ENCODE measurements at regions not wholly inside any gene's neighbourhood (a gene's known extent, or its start where the extent isn't known, plus 50 kb on each side); places are given as distances from the start of the nearest gene placed in this dataset.
"Not testable (repeated sequence)": the region's sequence is repeated elsewhere in the genome, so short reads cannot be mapped to it uniquely, and the experiment has no call there.

DNA sequence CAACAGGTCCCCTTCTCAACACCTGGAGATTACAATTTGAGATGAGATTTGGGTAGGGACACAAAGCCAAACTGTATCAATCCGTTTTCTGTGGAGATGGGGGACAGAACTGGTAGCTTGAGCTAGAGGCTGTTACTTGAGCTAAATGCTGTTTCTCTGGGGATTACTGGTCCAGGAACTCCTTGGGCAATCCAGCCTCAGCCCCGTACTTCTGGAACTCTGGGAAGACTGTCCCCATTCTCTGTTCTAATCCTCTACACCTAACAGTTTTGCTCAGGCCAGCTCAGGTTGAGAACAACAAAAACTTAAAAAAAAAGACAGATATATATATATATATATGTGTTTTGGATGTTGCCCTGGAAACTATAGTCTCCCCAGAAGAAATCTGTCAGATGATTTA, 255.0 kb downstream of the GOLGA6L6 start:
- not testable (repeated sequence) for FAIRE-seq

DNA sequence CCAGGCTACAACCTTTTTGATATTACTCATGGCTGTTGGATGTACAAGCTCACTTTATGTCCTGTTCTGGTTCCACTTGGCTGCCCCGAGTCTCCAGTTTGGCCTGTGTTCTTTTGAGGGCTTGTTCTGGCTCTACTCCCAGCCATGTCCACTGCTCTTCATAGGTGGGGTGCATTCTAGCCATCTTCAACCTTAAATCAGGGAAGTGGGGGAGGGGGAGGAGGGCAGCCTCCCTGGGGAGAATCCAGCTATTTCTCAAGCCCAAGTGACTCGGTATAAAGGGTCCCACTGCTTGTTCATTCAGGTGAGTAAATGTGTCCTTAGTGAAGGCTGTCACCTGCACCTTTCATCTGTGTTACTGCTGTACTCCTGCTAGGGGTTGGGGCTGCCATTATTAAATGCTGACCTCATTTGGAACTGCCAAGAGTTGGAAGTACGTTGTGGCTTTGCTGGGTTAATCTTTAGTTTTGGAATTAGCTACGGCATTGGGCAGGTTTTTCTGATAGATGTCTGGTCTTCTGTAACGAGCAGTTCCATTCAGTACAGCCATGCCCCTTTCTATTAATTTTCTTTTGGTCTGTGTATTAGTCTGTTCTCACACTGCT, 255.8 kb downstream of the GOLGA6L6 start:
- FAIRE-seq = not testable (repeated sequence)

DNA sequence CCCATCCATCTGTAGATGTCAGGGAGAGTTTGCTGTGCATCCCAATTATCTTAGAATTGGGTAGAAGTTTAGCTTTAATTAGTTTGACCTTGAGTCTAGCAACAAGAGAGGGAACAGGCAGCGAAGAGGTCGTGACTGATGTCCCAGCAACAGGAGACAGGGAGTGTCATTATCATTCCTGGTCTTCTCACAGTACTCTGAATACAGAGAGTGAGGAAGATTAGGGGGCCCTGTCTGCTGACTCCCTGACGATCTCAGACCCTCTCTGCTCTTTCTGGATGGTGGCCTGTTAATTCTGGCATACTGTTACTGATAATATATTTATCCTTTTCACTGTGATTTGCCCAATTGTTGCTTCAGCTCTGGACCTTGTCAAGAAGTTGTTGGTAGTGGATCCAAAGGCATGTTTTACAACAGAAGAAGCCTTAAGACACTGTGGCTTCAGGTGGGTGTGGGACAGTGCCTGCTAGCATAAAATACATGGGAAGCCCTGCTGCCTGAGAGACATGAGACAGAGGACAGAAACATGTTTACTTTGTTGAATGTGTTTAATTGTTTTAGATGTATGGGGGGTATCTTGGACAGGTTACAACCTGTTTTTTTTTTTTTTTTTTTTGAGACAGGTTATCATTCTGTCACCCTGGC, 256.6 kb downstream of the GOLGA6L6 start:
- FAIRE-seq = not testable (repeated sequence)

DNA sequence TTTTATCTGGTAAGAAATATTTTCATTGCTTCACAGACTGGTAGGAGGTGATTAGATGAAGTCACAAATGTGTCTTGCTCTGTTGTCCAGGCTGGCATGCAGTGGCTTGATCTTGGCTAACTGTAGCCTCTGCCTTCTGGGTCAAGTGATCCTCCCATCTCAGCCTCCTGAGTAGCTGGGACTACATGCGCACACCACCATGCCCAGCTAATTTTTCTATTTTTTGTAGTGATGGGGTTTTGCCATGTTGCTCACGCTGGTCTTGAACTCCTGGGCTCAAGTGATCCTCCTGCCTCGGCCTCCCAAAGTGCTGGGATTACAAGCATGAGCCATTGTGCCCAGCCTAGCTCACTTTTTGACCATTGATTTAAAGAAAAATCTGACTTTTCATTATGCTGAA, 257.9 kb downstream of the GOLGA6L6 start:
- not testable (repeated sequence) for FAIRE-seq

DNA sequence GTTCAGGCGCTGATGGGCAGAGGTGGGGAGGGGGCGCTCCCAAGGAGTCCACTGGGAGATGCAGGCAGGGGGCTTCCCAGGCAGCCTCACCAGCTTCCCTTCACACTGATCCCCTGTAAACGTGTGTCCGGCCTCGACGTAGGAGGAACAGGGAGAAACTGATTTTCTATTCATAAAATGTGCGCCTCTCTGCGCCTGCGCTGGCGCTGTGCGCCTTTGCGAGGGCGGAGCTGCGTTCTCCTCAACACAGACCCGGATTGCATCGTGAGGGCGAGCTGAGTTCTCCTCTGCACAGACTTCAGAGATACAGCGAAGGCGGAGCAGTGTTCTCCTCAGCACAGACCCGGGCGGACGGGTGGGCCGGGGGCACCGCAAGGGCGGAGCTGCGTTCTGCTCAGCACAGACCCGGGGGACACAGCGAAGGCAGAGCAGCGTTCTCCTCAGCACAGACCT, 259.1 kb downstream of the GOLGA6L6 start:
- FAIRE-seq = not testable (repeated sequence)

DNA sequence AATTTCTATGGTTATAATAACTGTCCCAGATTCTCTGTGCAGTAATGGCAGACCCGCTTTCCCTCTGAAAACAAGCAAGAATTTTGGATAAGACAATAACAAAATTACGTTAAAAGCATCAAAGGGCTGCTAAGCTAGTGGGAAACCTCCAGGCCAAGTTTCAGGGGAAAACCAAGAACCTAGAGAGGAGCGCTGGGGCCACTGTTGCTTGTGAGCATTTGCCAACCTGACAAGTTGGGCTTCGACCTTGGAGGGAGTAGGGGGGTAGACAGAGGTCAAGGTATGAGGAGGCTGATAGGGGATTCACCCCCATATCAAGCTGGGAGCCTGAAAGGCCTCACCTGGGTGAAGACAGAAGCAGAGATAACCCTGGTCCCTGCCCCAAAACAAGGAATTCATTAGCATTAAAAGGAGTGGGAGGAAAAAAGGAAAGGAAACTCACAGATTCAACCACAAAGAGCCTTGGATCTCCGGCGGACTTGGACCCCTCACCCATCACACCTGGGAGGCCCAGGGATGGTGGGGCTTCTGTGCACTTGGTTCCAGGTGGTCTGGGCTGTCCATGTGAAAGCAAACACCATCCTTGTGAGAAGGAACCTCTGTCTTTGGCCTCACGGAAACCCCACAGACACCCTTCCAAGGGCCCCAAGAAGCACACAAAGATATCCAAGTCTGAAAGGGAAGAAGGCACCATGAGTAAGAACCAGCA, 259.9 kb downstream of the GOLGA6L6 start:
- not testable (repeated sequence) for FAIRE-seq

DNA sequence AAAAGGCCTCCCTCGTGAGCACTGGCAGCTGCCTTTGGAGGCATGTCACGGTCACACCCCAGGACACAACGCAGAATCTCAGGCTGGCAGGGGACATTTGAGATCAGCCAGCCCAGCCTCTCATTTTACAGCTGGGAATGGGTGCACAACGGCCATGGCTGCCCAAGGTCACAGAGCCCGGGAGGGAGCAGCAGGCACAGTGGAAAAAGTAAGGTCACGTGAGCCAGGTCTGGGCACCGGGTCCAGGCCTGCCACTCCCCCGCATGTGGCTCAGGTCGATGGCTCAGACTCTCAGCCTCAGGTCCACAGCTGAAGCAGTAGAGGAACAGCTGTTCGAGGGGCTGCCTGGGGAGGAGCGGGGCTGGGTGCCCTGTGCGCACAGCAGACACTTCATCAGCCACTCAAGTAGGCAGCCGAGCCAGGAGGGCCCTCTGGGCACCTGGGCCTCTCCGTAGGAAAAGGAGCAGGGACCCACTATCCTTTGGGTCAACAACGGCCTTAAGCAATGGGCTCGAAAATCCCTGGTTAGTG, 260.6 kb downstream of the GOLGA6L6 start:
- FAIRE-seq = no peak

DNA sequence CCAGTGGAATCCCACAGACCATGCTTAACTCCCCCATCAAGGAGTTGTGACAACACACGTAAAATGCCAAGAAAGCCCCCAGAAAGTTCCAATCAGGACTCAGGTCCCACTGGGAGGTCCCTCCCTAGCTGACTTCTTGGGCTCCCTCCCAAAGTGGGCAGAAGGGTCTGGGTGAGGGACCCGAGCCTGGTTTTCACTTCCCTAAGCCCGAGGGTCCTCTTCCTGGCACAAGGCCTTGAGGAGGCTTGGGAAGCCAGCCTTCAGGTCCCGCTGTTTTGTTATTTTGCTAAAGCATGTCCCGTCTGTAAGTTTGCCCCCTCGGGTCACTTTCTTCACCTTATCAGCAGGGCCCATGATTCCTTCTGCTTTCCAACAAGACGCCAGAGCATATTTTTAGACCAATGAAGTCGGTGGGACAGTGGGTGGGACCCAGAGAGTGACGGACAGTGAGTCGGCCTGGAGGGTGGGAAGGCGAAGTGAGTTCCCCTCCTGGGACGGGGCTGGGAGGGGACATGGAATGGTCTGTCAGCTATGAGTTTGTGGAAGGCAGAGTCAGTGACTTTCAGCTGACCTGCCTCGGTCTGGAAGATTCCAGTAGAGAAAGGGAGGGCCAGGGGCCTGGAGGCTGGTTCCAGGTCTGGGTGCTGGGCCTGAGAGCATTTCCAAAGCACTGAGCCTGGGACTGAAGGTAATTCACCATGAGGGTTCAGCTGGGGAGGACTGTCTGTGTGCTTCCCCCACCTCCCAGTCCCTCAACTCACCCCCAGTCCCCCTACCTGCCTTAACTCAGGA, 261.3 kb downstream of the GOLGA6L6 start:
- not testable (repeated sequence) for FAIRE-seq

DNA sequence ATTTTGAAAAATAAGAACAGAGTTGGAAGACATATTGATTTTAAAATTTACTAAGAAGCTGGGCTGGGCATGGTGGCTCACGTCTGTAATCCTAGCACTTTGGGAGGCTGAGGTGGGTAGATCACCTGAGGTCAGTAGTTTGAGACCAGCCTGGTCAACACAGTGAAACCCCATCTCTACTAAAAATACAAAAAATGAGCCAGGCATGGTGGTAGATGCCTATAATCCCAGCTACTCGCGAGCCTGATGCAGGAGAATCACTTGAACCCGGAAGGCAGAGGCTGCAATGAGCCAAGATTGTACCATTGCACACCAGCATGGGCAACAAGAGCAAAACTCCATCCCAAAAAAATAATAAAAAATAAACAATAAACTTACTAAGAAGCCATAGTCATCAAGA, 262.5 kb downstream of the GOLGA6L6 start:
- not testable (repeated sequence) for FAIRE-seq

DNA sequence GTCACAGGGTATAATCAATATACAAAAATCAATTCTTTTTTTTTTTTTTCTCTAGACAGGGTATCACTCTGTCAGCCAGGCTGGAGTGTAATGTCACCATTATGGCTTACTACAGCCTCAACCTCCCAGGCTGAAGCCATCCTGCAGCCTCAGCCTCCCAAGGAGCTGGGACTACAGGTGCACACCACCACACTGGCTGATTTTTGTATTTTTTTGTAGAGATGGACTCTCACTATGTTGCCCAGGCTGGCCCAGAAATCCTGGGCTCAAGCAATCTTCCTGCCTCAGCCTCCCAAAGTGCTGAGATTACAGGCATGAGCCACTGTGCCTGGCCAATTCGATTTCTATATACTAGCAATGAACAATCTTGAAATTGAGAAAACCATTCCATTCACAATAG, 263.2 kb downstream of the GOLGA6L6 start:
- not testable (repeated sequence) for FAIRE-seq

DNA sequence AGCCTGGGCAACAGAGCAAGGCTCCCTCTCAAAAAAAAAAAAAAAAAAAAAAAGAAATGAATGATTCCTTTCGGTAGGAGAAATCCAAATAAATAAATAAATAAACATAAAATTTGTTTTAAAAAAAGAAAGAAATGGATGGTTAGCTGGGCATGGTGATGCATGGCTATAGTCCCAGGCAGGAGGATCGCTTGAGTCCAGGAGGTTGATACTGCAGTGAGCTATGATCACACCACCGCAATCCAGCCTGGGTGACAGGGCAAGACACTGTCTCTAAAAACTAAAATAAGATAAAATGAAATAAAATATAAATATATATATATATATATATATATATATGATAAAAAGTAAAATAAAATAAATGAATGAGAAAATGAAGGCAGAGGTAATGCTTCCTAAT, 264.1 kb downstream of the GOLGA6L6 start:
- FAIRE-seq = not testable (repeated sequence)

DNA sequence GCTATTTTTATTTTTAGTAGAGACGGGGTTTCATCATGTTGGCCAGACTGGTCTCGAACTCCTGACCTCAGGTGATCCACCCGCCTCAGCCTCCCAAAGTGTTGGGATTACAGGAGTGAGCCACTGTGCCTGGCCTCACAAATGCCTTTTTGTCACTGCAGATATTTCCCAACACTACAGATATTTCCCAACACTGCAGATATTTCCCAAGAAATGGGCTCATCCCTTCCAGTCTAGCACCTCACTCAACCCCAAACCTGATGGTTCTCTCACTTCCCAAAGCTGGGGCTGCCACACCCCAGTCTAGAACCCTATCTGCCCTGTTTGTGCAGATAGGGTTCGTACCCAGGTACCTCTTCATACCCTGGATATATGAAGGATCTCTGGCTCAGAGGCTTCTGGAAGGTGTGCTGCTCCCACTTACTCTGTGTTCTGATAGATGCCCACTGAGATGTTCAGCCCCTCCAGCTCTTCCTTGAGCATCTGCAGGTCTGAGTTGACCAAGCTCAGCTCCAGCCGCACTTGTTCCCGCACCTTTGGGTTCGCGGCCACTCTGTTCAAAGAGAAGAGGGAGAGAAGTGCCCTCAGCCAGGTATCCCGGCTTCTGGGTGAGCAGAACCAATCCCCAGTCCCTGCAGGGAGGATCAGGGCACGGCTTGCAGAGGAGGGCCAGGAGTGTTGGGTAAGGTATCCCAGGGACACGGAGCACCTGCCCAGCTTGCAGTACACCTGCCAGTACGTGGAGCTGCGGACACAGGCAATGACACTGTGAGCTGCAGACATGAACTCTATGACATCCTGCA, 265.1 kb downstream of the GOLGA6L6 start:
- not testable (repeated sequence) for FAIRE-seq

DNA sequence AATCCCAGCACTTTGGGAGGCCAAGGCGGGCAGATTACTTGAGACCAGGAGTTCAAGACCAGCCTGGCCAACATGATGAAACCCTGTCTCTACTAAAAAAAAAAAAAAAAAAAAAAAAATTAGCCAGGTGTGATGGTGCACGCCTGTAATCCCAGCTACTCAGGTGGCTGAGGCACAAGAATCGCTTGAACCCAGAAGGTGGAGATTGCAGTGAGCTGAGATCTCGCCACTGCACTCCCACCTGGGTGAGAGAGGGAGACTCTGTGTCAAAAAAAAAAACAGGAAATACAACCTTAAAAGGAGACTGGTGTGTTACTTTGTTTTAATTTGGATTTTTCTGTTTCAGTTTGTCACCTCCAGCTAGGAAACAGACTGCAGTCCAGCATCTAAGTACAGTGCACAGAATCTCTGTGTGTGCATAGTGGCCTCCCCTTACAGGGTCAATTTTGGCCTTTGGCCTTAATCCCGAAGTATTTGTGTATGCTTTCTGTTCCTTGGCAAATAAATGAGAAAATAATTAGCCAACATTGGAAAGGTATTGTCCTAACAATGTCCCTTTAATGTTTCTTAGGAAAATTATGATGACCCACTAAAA, 266.1 kb downstream of the GOLGA6L6 start:
- FAIRE-seq = not testable (repeated sequence)

DNA sequence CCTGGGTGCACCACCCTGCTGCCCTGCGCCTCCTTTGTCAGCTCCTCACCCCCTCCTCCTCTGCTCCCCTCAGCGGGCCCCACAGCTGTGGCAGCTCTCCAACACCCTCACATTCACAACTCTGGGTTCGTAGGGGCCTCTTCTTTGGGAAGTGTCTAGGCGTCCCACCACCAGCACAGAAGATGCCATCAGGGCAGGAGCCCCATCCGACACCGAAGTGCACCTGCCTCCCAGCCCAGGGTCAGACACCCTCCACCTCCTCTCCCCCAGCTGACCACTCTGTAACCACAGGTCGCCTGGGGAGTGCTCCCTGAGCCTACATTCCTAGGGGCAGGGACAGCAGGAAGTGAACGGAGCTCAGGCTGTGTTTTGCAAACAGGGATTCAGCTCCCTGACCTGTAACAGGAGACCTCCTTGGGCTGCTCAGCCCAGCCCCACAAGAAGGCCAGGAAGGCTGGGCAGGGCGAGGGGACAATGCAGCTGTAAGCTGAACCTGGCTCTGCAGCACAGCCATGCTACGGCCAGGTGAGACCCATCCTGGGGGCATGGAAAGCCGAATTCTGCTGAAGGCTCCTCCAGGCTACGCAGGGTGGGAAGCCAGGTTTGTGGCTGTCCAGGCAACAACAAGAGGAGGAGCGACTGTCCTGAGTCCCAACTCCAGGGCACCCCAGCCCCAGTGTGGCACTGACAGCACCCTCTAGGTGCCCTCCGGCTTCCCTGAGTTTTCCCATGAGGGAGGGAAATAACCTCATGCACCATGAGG, 269.0 kb downstream of the GOLGA6L6 start:
- no peak for FAIRE-seq

DNA sequence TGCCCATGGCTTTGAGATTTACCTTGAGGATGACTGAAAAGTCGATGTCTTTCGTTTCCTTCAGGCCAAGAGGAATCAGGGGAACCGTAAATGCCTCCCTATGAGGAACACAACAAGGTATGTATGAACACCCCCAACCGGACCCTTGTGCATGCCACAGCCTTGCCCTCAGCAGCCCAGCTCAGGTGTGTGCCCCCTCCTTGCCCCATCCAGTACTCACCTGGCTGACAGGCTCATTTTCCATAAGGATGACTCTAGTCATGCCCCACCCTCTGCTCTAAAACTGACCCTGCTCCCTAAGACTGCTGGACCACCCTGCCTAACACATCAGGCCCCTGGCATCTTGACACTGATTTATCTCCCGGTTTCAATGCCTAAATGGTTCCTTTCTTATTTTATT, 270.0 kb downstream of the GOLGA6L6 start:
- no peak for FAIRE-seq

DNA sequence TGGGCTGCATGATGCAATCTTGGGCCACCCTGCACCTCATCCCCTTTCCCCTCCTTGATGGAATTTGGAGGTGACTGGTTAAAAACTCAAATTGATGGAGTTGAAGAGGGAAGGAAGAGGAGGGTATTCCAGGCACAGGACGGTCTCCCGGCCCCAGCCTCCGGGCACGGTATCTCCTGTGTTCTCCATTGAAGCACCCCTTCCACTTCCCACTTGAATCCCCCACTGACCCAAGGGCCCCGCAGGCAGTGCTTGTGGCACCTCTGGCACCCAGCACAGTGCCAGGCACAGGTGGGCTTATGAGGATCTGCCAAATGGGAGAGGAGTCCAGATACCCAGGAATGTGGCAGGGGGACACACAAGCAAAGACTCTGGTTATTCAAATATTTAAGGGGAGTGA, 271.6 kb downstream of the GOLGA6L6 start:
- FAIRE-seq = not testable (repeated sequence)

DNA sequence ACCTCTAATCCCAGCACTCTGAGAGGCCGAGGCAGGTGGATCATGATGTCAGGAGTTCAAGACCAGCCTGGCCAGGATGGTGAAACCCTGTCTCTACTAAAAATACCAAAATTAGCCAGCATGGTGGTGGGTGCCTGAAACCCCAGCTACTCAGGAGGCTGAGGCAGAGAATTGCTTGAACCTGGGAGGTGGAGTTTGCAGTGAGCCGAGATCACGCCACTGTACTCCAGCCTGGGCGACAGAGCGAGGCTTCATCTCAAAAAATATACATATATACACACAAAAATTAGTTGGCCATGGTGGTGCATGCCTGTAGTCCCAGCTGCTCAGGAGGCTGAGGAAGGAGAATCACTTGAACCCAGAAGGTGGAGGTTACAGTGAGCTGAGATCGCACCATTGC, 273.6 kb downstream of the GOLGA6L6 start:
- not testable (repeated sequence) for FAIRE-seq

DNA sequence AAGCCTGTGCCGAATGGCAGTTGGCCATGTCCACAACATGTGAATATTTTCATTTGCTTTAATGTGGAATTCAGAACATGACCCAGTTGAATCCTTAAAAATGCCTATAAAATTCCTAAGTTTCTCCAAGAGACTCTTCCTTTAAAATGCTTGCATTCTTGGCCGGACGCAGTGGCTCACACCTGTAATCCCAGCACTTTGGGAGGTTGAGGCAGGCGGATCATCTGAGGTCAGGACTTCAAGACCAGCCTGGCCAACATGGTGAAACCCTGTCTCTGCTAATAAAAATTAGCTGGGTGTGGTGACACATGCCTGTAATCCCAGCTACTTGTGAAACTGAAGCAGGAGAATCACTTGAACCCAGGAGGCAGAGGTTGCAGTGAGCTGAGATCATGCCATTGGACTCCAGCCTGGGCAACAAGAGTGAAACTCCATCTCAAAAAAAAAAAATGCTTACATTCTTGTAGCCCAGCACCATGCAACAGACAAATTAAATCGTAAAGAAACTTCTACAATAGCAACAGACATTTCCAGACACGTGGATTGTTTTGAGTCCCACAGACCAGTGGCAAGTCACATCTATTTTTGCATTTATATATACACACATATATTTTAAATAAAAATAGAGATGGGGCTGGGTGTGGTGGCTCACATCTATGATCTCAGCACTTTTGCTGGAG, 274.4 kb downstream of the GOLGA6L6 start:
- not testable (repeated sequence) for FAIRE-seq

DNA sequence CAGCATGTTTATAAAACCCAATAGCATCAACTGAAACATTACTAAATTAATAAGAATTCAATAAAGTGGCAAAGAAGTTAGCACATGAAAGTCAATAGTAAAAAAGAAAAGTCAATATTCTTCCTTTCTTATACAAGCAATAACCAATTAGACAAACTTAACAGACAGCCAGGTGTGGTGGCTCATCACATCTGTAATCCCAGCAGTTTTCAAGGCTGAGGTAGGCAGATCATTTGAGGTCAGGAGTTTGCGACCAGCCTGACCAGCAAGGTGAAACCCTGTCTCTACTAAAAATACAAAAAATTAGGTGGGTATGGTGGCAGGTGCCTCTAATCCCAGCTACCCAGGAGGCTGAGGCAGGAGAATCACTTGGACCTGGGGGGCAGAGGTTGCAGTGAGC, 275.9 kb downstream of the GOLGA6L6 start:
- FAIRE-seq = not testable (repeated sequence)
